Subcutaneous abdominal adipose tissue (tissue), 5 donors: ENCODE measurements at regions not wholly inside any gene's neighbourhood (a gene's known extent, or its start where the extent isn't known, plus 50 kb on each side); places are given as distances from the start of the nearest gene placed in this dataset.

Experiments used
- H3K27ac ChIP-seq: one replicate; pipeline ENCODE4 v1.7.0; 2013; ENCODE audit warnings: low read depth, mild to moderate bottlenecking, inconsistent platforms, low read length, moderate library complexity
- H3K27me3 ChIP-seq, 5 donors: one replicate each; pipeline ENCODE4 v1.7.0; 2013; ENCODE audit warnings: low read length in 5 of 5, inconsistent platforms in 1 of 5; ENCODE audit not compliant: control insufficient read depth in 5 of 5, insufficient read depth in 4 of 5
- H3K36me3 ChIP-seq, 5 donors: one replicate each; pipeline ENCODE4 v1.7.0; 2013; ENCODE audit warnings: low read length in 5 of 5; ENCODE audit not compliant: control insufficient read depth in 5 of 5, insufficient read depth in 5 of 5
- H3K4me1 ChIP-seq, 5 donors: one replicate each; pipeline ENCODE4 v1.7.0; 2013; ENCODE audit warnings: low read length in 5 of 5, mild to moderate bottlenecking in 3 of 5, moderate library complexity in 1 of 5; ENCODE audit not compliant: control insufficient read depth in 5 of 5, insufficient read depth in 5 of 5
- H3K4me3 ChIP-seq, 5 donors: one replicate each; pipeline ENCODE4 v1.7.0; 2013; ENCODE audit warnings: low read length in 5 of 5, low read depth in 1 of 5
- H3K9ac ChIP-seq, 5 donors: one replicate each; pipeline ENCODE4 v1.7.0; 2013; ENCODE audit warnings: low read length in 5 of 5, mild to moderate bottlenecking in 4 of 5, moderate library complexity in 3 of 5
- H3K9me3 ChIP-seq, 5 donors: one replicate each; pipeline ENCODE4 v1.7.0; 2013; ENCODE audit warnings: low read length in 5 of 5; ENCODE audit not compliant: control insufficient read depth in 5 of 5
- donor health status: healthy.
- donor health status: healthy.
- donor health status: healthy.
- donor health status: healthy.
- donor health status: healthy.

- Histone ChIP-seq H3K4me3 (no peak overlapping the region), H3K9me3 (no peaks in the 10 kb centered on the region), H3K36me3 (no peaks in the 10 kb centered on the region), H3K27ac (no peak overlapping the region), H3K4me1 (peaks cover 0 to 16% (median 3%) of the 10 kb centered on the region in 5 donors), H3K9ac (no peak overlapping the region), H3K27me3 (no peaks in the 10 kb centered on the region)
These were observed 187.6 kb downstream of the TEX36 start for GRCh38 chr10:125495386-125495785.

- Histone ChIP-seq H3K9me3 (no peaks in the 10 kb centered on the region), H3K36me3 (no peaks in the 10 kb centered on the region), H3K27me3 (no peaks in the 10 kb centered on the region), H3K9ac (no peak overlapping the region), H3K4me3 (no peak overlapping the region), H3K27ac (no peak overlapping the region), H3K4me1 (peaks cover 0 to 16% (median 3%) of the 10 kb centered on the region in 5 donors)
These were observed 188.2 kb downstream of the TEX36 start for GRCh38 chr10:125494651-125495239.

- no peaks in the 10 kb centered on the region for H3K27me3 ChIP-seq
- peaks cover 0 to 16% (median 3%) of the 10 kb centered on the region in 5 donors for H3K4me1 ChIP-seq
- H3K9ac ChIP-seq, result no peak overlapping the region
- H3K36me3 ChIP-seq, result no peaks in the 10 kb centered on the region
- no peak overlapping the region for H3K27ac ChIP-seq
- no peak overlapping the region for H3K4me3 ChIP-seq
- no peaks in the 10 kb centered on the region for H3K9me3 ChIP-seq
These were observed 191.6 kb downstream of the TEX36 start for GRCh38 chr10:125491381-125491780.

GRCh38 chr10:125489731-125490130 is 193.2 kb downstream of the TEX36 start:
- peaks cover 0 to 13% (median 2%) of the 10 kb centered on the region in 5 donors for H3K4me1 ChIP-seq
- no peak overlapping the region for H3K9ac ChIP-seq
- H3K36me3 ChIP-seq, result no peaks in the 10 kb centered on the region
- no peaks in the 10 kb centered on the region for H3K27me3 ChIP-seq
- H3K9me3 ChIP-seq, result no peaks in the 10 kb centered on the region
- no peak overlapping the region for H3K4me3 ChIP-seq
- H3K27ac ChIP-seq, result no peak overlapping the region

GRCh38 chr10:125485665-125486064 is 197.3 kb downstream of the TEX36 start:
- Histone ChIP-seq H3K27ac (no peak overlapping the region), H3K9ac (no peak overlapping the region), H3K27me3 (no peaks in the 10 kb centered on the region), H3K36me3 (no peaks in the 10 kb centered on the region), H3K4me3 (no peak overlapping the region), H3K4me1 (peaks cover 0 to 5% (median 0%) of the 10 kb centered on the region in 5 donors), H3K9me3 (no peaks in the 10 kb centered on the region)

- Histone ChIP-seq H3K36me3 (no peaks in the 10 kb centered on the region), H3K4me1 (peaks cover 0 to 5% (median 0%) of the 10 kb centered on the region in 5 donors), H3K27ac (no peak overlapping the region), H3K27me3 (no peaks in the 10 kb centered on the region), H3K4me3 (no peak overlapping the region), H3K9me3 (no peaks in the 10 kb centered on the region), H3K9ac (no peak overlapping the region)
These were observed 198.8 kb downstream of the TEX36 start for GRCh38 chr10:125484035-125484732.

- Histone ChIP-seq H3K4me3 (no peak overlapping the region), H3K36me3 (no peaks in the 10 kb centered on the region), H3K9me3 (no peaks in the 10 kb centered on the region), H3K27me3 (no peaks in the 10 kb centered on the region), H3K4me1 (peaks cover 0 to 5% (median 0%) of the 10 kb centered on the region in 5 donors), H3K9ac (no peak overlapping the region), H3K27ac (no peak overlapping the region)
These were observed 200.3 kb downstream of the TEX36 start for GRCh38 chr10:125482637-125483036.

GRCh38 chr10:125482108-125482507 is 200.9 kb downstream of the TEX36 start:
- Histone ChIP-seq H3K36me3 (no peaks in the 10 kb centered on the region), H3K9ac (no peak overlapping the region), H3K4me1 (peaks cover 0 to 5% (median 0%) of the 10 kb centered on the region in 5 donors), H3K9me3 (no peaks in the 10 kb centered on the region), H3K27ac (no peak overlapping the region), H3K4me3 (no peak overlapping the region), H3K27me3 (no peaks in the 10 kb centered on the region)

- Histone ChIP-seq H3K9ac (no peak overlapping the region), H3K9me3 (no peaks in the 10 kb centered on the region), H3K4me3 (no peak overlapping the region), H3K27ac (no peak overlapping the region), H3K4me1 (peaks cover 0 to 5% (median 0%) of the 10 kb centered on the region in 5 donors), H3K27me3 (no peaks in the 10 kb centered on the region), H3K36me3 (no peaks in the 10 kb centered on the region)
These were observed 203.9 kb downstream of the TEX36 start for GRCh38 chr10:125479059-125479458.

- Histone ChIP-seq H3K27ac (no peak overlapping the region), H3K9ac (no peak overlapping the region), H3K9me3 (no peaks in the 10 kb centered on the region)
These were observed 207.1 kb downstream of the TEX36 start for GRCh38 chr10:125475815-125476214.

More at GRCh38 chr10:125475815-125476214, 207.1 kb downstream of the TEX36 start:
- Histone ChIP-seq H3K4me3 (no peak overlapping the region), H3K4me1 (no peaks in the 10 kb centered on the region), H3K27me3 (no peaks in the 10 kb centered on the region), H3K36me3 (no peaks in the 10 kb centered on the region)
